ENCODE measurements at regions not wholly inside any gene's neighbourhood (a gene's known extent, or its start where the extent isn't known, plus 50 kb on each side); places are given as distances from the start of the nearest gene placed in this dataset.

- Histone ChIP-seq H3K27ac (replicated peaks) (no peak overlapping the region), H3K27me3 (ENCODE audit: insufficient read depth, poor library complexity, severe bottlenecking) (no peaks in the 10 kb centered on the region), H3K4me3 (replicated peaks; ENCODE audit: insufficient read depth, low read length) (no peak overlapping the region)
- TF ChIP-seq POLR2AphosphoS5 (IDR thresholded peaks at IDR 0.05; ENCODE audit: low read depth) (no peak), REST (IDR thresholded peaks at IDR 0.05; ENCODE audit: insufficient replicate concordance, low read depth) (no peak), GABPA (IDR thresholded peaks at IDR 0.05; ENCODE audit: low read depth) (no peak), SPI1 (IDR thresholded peaks at IDR 0.05; ENCODE audit: borderline replicate concordance, low read depth) (no peak), CTCF (IDR thresholded peaks at IDR 0.05; ENCODE audit: insufficient read depth, low read length) (no peak)
- DNase-seq (ENCODE audit: low read depth in 1 of 2, low spot score in 1 of 2) = no peak
Measured at GRCh38 chr6:81897793-81898192, 145.3 kb upstream of the TENT5A start.

GRCh38 chr6:81896525-81897503 is 144.3 kb upstream of the TENT5A start:
- H3K4me3 ChIP-seq (replicated peaks; ENCODE audit: insufficient read depth, low read length) = no peak overlapping the region
- H3K27me3 ChIP-seq (ENCODE audit: insufficient read depth, poor library complexity, severe bottlenecking) = no peaks in the 10 kb centered on the region
- no peak for TF ChIP-seq SPI1 (IDR thresholded peaks at IDR 0.05; ENCODE audit: borderline replicate concordance, low read depth)
- TF ChIP-seq CTCF (IDR thresholded peaks at IDR 0.05; ENCODE audit: insufficient read depth, low read length) = no peak
- no peak for TF ChIP-seq GABPA (IDR thresholded peaks at IDR 0.05; ENCODE audit: low read depth)
- TF ChIP-seq REST (IDR thresholded peaks at IDR 0.05; ENCODE audit: insufficient replicate concordance, low read depth) = no peak
- TF ChIP-seq POLR2AphosphoS5 (IDR thresholded peaks at IDR 0.05; ENCODE audit: low read depth) = no peak
- no peak for DNase-seq (ENCODE audit: low read depth in 1 of 2, low spot score in 1 of 2)
- H3K27ac ChIP-seq (replicated peaks) = no peak overlapping the region

- no peak for DNase-seq (ENCODE audit: low read depth in 1 of 2, low spot score in 1 of 2)
Measured at GRCh38 chr6:81895511-81896185, 143.2 kb upstream of the TENT5A start.

GRCh38 chr6:81894788-81895271 is 142.3 kb upstream of the TENT5A start:
- H3K4me3 ChIP-seq (replicated peaks; ENCODE audit: insufficient read depth, low read length) = no peak overlapping the region
- DNase-seq (ENCODE audit: low read depth in 1 of 2, low spot score in 1 of 2) = no peak

More at GRCh38 chr6:81895511-81896185, 143.2 kb upstream of the TENT5A start:
- Histone ChIP-seq H3K4me3 (replicated peaks; ENCODE audit: insufficient read depth, low read length) (no peak overlapping the region), H3K27me3 (ENCODE audit: insufficient read depth, poor library complexity, severe bottlenecking) (no peaks in the 10 kb centered on the region), H3K27ac (replicated peaks) (no peak overlapping the region)
- TF ChIP-seq SPI1 (IDR thresholded peaks at IDR 0.05; ENCODE audit: borderline replicate concordance, low read depth) = no peak

More at GRCh38 chr6:81894788-81895271, 142.3 kb upstream of the TENT5A start:
- H3K27ac ChIP-seq (replicated peaks) = no peak overlapping the region
- H3K27me3 ChIP-seq (ENCODE audit: insufficient read depth, poor library complexity, severe bottlenecking) = no peaks in the 10 kb centered on the region
- no peak for TF ChIP-seq GABPA (IDR thresholded peaks at IDR 0.05; ENCODE audit: low read depth)
- no peak for TF ChIP-seq POLR2AphosphoS5 (IDR thresholded peaks at IDR 0.05; ENCODE audit: low read depth)
- TF ChIP-seq REST (IDR thresholded peaks at IDR 0.05; ENCODE audit: insufficient replicate concordance, low read depth) = no peak
- TF ChIP-seq CTCF (IDR thresholded peaks at IDR 0.05; ENCODE audit: insufficient read depth, low read length) = no peak
- TF ChIP-seq SPI1 (IDR thresholded peaks at IDR 0.05; ENCODE audit: borderline replicate concordance, low read depth) = no peak

All from HL-60 (cell line).